ENCODE measurements at regions not wholly inside any gene's neighbourhood (a gene's known extent, or its start where the extent isn't known, plus 50 kb on each side); places are given as distances from the start of the nearest gene placed in this dataset.
A peak's percentile ranks its signal among the peaks of the same experiment; 100 is the strongest.

DNA sequence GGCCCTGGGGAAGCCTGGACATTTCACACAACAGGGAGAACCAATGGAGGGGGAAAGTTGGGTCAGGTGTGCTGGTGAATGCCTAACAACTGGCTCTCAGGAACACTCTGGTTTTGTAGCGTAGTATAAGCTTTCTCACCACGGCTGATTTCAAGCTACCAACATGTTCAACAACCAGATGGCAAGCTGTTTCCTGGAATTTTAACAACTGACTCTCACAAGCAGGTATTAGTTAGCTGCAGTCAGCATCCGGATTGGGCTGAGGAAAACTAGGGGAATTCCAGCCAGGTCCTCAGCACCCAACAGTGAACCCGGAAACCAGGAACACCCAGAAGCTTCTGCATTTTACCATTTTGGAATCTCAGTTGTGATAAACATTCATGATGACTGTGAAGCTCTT is 162.3 kb upstream of the CAMK1G start (continued):
- TF ChIP-seq, protein P1, sequence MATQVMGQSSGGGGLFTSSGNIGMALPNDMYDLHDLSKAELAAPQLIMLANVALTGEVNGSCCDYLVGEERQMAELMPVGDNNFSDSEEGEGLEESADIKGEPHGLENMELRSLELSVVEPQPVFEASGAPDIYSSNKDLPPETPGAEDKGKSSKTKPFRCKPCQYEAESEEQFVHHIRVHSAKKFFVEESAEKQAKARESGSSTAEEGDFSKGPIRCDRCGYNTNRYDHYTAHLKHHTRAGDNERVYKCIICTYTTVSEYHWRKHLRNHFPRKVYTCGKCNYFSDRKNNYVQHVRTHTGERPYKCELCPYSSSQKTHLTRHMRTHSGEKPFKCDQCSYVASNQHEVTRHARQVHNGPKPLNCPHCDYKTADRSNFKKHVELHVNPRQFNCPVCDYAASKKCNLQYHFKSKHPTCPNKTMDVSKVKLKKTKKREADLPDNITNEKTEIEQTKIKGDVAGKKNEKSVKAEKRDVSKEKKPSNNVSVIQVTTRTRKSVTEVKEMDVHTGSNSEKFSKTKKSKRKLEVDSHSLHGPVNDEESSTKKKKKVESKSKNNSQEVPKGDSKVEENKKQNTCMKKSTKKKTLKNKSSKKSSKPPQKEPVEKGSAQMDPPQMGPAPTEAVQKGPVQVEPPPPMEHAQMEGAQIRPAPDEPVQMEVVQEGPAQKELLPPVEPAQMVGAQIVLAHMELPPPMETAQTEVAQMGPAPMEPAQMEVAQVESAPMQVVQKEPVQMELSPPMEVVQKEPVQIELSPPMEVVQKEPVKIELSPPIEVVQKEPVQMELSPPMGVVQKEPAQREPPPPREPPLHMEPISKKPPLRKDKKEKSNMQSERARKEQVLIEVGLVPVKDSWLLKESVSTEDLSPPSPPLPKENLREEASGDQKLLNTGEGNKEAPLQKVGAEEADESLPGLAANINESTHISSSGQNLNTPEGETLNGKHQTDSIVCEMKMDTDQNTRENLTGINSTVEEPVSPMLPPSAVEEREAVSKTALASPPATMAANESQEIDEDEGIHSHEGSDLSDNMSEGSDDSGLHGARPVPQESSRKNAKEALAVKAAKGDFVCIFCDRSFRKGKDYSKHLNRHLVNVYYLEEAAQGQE (IDR thresholded peaks at IDR 0.05; ENCODE audit: unreplicated experiment) = no peak
- TF ChIP-seq, protein P2, sequence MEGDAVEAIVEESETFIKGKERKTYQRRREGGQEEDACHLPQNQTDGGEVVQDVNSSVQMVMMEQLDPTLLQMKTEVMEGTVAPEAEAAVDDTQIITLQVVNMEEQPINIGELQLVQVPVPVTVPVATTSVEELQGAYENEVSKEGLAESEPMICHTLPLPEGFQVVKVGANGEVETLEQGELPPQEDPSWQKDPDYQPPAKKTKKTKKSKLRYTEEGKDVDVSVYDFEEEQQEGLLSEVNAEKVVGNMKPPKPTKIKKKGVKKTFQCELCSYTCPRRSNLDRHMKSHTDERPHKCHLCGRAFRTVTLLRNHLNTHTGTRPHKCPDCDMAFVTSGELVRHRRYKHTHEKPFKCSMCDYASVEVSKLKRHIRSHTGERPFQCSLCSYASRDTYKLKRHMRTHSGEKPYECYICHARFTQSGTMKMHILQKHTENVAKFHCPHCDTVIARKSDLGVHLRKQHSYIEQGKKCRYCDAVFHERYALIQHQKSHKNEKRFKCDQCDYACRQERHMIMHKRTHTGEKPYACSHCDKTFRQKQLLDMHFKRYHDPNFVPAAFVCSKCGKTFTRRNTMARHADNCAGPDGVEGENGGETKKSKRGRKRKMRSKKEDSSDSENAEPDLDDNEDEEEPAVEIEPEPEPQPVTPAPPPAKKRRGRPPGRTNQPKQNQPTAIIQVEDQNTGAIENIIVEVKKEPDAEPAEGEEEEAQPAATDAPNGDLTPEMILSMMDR (conservative IDR thresholded peaks at IDR 0.05; ENCODE audit: low read depth in 2 of 2) = no peak
- TF ChIP-seq CREB1 (CRISPR knock-in tag; IDR thresholded peaks at IDR 0.05; ENCODE audit: low read depth) (no peak), STAT1 (IDR thresholded peaks at IDR 0.05; ENCODE audit: unreplicated experiment) (no peak), EZH2 (IDR thresholded peaks at IDR 0.05; ENCODE audit: low read depth, unreplicated experiment) (no peak), EZH2phosphoT487 (IDR thresholded peaks at IDR 0.05; ENCODE audit: unreplicated experiment) (no peak), ZNF331 (CRISPR knock-in tag; IDR thresholded peaks at IDR 0.05; ENCODE audit: low read depth) (no peak), JUNB (IDR thresholded peaks at IDR 0.05; ENCODE audit: unreplicated experiment) (no peak), NANOG (IDR thresholded peaks at IDR 0.05; ENCODE audit: borderline replicate concordance) (no peak), ZNF114 (CRISPR knock-in tag; IDR thresholded peaks at IDR 0.05) (no peak)
- TF ChIP-seq, protein P3, sequence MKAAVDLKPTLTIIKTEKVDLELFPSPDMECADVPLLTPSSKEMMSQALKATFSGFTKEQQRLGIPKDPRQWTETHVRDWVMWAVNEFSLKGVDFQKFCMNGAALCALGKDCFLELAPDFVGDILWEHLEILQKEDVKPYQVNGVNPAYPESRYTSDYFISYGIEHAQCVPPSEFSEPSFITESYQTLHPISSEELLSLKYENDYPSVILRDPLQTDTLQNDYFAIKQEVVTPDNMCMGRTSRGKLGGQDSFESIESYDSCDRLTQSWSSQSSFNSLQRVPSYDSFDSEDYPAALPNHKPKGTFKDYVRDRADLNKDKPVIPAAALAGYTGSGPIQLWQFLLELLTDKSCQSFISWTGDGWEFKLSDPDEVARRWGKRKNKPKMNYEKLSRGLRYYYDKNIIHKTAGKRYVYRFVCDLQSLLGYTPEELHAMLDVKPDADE (IDR thresholded peaks at IDR 0.05) = no peak

DNA sequence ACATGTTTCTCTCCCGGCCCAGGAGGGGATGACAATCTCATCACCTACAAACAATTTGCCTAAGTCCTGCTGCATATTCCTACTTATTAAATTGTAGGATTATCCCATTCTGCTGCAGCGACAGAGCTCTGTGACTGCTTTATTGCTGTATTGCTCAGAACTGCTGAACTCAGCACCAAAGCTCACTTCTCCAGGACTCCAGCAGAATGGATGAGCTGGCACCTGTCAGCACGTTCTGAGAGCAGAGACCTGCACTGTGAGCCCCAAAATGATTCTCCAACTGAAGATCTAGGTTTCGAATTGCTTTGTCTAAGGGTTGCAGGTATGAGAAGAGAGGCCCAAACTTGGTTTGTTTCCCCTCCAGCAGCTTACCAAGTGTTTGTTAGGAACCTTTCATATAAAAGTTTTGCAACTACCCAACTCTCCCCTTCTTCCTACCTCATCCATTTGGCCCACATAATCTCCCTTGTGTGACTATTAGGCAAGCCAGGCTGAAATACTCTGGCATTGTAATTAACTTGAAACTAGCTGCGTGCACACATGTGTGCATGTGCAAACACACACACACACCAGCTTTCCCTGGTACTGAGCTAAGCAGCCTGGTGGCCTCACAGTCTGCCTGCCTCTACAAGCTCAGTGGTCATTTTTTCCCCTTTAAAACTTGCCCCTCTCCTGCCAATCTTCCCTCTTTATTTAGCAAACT is 161.4 kb upstream of the CAMK1G start:
- peaks cover under 1% of the 10 kb centered on the region; the same call in 1 of the 2 replicates for H3F3A ChIP-seq (replicated peaks; ENCODE audit: low read depth)
- Mint-ChIP-seq H3K9me3 (no peaks in the 10 kb centered on the region; the same call in 2 of the 3 replicates), H3K27ac (no peak overlapping the region), H3K36me3 (ENCODE audit: low read depth) (no peaks in the 10 kb centered on the region), H3K27me3 (ENCODE audit: insufficient read depth, low read depth, poor library complexity) (peaks cover 15% of the 10 kb centered on the region), H3K4me3 (no peak overlapping the region), H3K4me1 (peaks cover 42% of the 10 kb centered on the region)
- H3K4me1 ChIP-seq (ENCODE audit: insufficient read depth) = peaks cover 9% of the 10 kb centered on the region
- H4K20me1 ChIP-seq (replicated peaks; ENCODE audit: insufficient read depth) = no peaks in the 10 kb centered on the region
- no peak overlapping the region for H3K4me2 ChIP-seq
- ATAC-seq (no peak), DNase-seq (ENCODE audit: low spot score) (no peak)
- H2AFZ ChIP-seq = peak overlapping the region; percentile 80
- peaks cover 20% of the 10 kb centered on the region; the same call in 1 of the 2 replicates for H3K9me2 ChIP-seq (ENCODE audit: insufficient read depth)
- H3K36me3 ChIP-seq (ENCODE audit: insufficient read depth) = no peaks in the 10 kb centered on the region
- no peak for TF ChIP-seq JUNB (IDR thresholded peaks at IDR 0.05; ENCODE audit: unreplicated experiment)
- no peak for TF ChIP-seq EZH2phosphoT487 (IDR thresholded peaks at IDR 0.05; ENCODE audit: unreplicated experiment)
- TF ChIP-seq EZH2 (IDR thresholded peaks at IDR 0.05; ENCODE audit: low read depth, unreplicated experiment) = no peak
- TF ChIP-seq, protein P4, sequence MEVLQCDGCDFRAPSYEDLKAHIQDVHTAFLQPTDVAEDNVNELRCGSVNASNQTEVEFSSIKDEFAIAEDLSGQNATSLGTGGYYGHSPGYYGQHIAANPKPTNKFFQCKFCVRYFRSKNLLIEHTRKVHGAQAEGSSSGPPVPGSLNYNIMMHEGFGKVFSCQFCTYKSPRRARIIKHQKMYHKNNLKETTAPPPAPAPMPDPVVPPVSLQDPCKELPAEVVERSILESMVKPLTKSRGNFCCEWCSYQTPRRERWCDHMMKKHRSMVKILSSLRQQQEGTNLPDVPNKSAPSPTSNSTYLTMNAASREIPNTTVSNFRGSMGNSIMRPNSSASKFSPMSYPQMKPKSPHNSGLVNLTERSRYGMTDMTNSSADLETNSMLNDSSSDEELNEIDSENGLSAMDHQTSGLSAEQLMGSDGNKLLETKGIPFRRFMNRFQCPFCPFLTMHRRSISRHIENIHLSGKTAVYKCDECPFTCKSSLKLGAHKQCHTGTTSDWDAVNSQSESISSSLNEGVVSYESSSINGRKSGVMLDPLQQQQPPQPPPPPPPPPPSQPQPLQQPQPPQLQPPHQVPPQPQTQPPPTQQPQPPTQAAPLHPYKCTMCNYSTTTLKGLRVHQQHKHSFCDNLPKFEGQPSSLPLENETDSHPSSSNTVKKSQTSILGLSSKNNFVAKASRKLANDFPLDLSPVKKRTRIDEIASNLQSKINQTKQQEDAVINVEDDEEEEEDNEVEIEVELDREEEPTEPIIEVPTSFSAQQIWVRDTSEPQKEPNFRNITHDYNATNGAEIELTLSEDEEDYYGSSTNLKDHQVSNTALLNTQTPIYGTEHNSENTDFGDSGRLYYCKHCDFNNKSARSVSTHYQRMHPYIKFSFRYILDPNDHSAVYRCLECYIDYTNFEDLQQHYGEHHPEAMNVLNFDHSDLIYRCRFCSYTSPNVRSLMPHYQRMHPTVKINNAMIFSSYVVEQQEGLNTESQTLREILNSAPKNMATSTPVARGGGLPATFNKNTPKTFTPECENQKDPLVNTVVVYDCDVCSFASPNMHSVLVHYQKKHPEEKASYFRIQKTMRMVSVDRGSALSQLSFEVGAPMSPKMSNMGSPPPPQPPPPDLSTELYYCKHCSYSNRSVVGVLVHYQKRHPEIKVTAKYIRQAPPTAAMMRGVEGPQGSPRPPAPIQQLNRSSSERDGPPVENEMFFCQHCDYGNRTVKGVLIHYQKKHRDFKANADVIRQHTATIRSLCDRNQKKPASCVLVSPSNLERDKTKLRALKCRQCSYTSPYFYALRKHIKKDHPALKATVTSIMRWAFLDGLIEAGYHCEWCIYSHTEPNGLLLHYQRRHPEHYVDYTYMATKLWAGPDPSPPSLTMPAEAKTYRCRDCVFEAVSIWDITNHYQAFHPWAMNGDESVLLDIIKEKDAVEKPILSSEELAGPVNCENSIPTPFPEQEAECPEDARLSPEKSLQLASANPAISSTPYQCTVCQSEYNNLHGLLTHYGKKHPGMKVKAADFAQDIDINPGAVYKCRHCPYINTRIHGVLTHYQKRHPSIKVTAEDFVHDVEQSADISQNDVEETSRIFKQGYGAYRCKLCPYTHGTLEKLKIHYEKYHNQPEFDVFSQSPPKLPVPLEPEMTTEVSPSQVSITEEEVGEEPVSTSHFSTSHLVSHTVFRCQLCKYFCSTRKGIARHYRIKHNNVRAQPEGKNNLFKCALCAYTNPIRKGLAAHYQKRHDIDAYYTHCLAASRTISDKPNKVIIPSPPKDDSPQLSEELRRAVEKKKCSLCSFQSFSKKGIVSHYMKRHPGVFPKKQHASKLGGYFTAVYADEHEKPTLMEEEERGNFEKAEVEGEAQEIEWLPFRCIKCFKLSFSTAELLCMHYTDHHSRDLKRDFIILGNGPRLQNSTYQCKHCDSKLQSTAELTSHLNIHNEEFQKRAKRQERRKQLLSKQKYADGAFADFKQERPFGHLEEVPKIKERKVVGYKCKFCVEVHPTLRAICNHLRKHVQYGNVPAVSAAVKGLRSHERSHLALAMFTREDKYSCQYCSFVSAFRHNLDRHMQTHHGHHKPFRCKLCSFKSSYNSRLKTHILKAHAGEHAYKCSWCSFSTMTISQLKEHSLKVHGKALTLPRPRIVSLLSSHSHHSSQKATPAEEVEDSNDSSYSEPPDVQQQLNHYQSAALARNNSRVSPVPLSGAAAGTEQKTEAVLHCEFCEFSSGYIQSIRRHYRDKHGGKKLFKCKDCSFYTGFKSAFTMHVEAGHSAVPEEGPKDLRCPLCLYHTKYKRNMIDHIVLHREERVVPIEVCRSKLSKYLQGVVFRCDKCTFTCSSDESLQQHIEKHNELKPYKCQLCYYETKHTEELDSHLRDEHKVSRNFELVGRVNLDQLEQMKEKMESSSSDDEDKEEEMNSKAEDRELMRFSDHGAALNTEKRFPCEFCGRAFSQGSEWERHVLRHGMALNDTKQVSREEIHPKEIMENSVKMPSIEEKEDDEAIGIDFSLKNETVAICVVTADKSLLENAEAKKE (CRISPR knock-in tag; IDR thresholded peaks at IDR 0.05) = no peak
- no peak overlapping the region for H3K27ac ChIP-seq (ENCODE audit: low read depth)
- H3K4me3 ChIP-seq = no peak overlapping the region
- H3K27me3 ChIP-seq (ENCODE audit: insufficient read depth) = no peaks in the 10 kb centered on the region
- H3K79me2 ChIP-seq (replicated peaks; ENCODE audit: insufficient read depth) = no peaks in the 10 kb centered on the region

Data from GM23338 (cell line).